ENCODE measurements at regions not wholly inside any gene's neighbourhood (a gene's known extent, or its start where the extent isn't known, plus 50 kb on each side); places are given as distances from the start of the nearest gene placed in this dataset.

DNA sequence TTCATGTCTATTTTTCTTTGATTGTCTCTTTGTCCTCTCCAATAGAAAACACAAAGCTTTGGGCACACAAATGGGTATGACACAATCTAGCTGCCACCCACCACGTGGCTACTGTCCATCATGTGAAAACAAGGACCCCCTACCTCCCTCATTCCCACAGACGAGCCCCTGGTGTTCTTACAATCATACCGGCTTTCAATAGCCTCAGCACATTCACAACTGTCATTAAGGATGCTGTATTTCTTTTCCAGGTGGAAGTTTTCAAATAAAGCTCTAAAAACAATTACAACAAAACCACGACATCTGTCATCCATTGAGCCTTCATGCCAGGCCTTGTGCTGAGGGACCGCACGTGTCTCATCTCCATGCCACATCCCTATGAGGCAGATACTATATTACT, 552.6 kb upstream of the ADAMTS9 start:
- H3K4me3 ChIP-seq (replicated peaks in 1 of 2; ENCODE audit: low read depth in 2 of 2, low read length in 2 of 2), result no peak overlapping the region
- no peak for DNase-seq (ENCODE audit: low read depth in 2 of 2)
- TF ChIP-seq, protein P1, sequence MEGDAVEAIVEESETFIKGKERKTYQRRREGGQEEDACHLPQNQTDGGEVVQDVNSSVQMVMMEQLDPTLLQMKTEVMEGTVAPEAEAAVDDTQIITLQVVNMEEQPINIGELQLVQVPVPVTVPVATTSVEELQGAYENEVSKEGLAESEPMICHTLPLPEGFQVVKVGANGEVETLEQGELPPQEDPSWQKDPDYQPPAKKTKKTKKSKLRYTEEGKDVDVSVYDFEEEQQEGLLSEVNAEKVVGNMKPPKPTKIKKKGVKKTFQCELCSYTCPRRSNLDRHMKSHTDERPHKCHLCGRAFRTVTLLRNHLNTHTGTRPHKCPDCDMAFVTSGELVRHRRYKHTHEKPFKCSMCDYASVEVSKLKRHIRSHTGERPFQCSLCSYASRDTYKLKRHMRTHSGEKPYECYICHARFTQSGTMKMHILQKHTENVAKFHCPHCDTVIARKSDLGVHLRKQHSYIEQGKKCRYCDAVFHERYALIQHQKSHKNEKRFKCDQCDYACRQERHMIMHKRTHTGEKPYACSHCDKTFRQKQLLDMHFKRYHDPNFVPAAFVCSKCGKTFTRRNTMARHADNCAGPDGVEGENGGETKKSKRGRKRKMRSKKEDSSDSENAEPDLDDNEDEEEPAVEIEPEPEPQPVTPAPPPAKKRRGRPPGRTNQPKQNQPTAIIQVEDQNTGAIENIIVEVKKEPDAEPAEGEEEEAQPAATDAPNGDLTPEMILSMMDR (IDR thresholded peaks at IDR 0.05; ENCODE audit: low read depth, low read length), result no peak

DNA sequence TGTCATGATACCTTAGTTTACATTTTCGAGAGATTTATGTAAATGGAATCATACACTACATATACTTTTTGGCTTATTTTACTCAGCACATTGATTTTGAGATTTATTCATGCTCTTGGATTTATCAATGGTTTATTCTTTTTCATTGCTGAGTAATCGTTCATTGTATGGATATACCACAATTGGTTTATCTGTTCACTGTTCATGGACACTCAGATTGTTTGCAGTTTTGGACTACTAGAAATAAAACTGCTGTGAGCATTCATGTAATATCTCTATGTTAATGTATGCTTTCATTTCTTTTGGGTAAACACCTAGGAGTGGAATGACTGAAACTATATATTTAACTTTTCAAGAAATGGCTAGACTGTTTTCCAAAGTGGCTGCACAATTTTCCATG, 550.9 kb upstream of the ADAMTS9 start:
- no peak overlapping the region for H3K4me3 ChIP-seq (replicated peaks in 1 of 2; ENCODE audit: low read depth in 2 of 2, low read length in 2 of 2)
- TF ChIP-seq, protein P1 (IDR thresholded peaks at IDR 0.05; ENCODE audit: low read depth, low read length), result no peak
- no peak for DNase-seq (ENCODE audit: low read depth in 2 of 2)

DNA sequence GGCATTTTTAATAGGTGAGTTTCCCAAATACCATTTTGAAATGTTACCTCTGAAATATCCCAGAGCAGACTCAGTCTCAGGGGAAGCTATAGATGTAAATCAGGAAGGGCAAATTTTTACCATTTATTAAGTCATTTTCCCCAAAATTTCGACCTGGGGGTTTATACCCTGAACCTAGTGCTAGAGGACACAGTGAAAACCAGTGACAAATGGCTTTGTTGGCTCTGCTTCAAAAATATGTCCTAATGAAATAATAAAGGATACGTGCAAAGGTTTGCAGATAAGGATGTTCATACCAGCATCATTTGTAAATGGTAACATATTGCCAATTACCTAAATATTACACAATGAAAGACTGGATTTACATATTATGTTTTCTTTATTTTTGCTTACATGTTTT, 546.7 kb upstream of the ADAMTS9 start:
- no peak for DNase-seq (ENCODE audit: low read depth in 2 of 2)
- TF ChIP-seq, protein P1 (IDR thresholded peaks at IDR 0.05; ENCODE audit: low read depth, low read length), result no peak

DNA sequence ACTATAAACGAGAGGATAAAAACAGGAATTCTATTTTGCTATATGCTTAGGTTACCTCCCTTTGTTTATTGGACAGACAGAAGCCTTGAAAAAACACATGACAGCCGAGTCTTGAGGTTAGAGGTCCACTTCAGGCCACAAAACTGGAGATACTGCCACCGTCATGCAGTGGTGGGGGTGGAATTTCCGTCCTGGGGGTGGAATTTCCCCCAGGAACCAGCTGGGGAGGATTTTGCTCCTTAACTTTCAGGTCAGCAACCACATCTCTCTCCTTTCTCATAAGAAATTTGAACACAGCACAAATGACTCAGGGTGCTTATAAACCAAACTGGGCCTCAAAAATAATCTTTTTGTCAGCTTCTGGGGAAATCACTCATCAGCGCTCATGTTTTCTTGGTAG, 545.8 kb upstream of the ADAMTS9 start:
- TF ChIP-seq, protein P1 (IDR thresholded peaks at IDR 0.05; ENCODE audit: low read depth, low read length), result no peak
- DNase-seq (ENCODE audit: low read depth in 2 of 2), result no peak
- no peak overlapping the region for H3K4me3 ChIP-seq (replicated peaks in 1 of 2; ENCODE audit: low read depth in 2 of 2, low read length in 2 of 2)

More for the DNA sequence above, 546.7 kb upstream of the ADAMTS9 start:
- no peak overlapping the region for H3K4me3 ChIP-seq (replicated peaks in 1 of 2; ENCODE audit: low read depth in 2 of 2, low read length in 2 of 2)

DNA sequence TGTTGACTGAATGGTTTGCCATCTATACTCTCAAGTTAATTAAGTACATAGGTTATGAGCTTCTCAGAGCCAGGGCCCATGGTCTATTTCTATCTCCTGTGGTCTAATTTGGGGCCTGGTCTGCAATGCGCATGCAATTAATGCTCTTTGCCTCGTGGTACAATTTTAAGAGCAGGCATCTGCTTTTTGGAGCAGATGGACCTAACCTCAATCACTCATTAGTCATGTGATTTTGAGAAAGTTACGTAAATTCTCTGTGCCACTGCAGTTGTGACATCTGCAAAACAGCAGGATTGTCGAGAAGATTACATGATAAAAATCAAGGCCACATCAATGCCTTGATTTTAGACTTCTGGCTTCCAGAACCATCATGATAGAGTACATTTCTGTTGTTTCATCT, 543.7 kb upstream of the ADAMTS9 start:
- DNase-seq (ENCODE audit: low read depth in 2 of 2), result no peak
- H3K4me3 ChIP-seq (replicated peaks in 1 of 2; ENCODE audit: low read depth in 2 of 2, low read length in 2 of 2), result no peak overlapping the region
- TF ChIP-seq, protein P1 (IDR thresholded peaks at IDR 0.05; ENCODE audit: low read depth, low read length), result no peak

DNA sequence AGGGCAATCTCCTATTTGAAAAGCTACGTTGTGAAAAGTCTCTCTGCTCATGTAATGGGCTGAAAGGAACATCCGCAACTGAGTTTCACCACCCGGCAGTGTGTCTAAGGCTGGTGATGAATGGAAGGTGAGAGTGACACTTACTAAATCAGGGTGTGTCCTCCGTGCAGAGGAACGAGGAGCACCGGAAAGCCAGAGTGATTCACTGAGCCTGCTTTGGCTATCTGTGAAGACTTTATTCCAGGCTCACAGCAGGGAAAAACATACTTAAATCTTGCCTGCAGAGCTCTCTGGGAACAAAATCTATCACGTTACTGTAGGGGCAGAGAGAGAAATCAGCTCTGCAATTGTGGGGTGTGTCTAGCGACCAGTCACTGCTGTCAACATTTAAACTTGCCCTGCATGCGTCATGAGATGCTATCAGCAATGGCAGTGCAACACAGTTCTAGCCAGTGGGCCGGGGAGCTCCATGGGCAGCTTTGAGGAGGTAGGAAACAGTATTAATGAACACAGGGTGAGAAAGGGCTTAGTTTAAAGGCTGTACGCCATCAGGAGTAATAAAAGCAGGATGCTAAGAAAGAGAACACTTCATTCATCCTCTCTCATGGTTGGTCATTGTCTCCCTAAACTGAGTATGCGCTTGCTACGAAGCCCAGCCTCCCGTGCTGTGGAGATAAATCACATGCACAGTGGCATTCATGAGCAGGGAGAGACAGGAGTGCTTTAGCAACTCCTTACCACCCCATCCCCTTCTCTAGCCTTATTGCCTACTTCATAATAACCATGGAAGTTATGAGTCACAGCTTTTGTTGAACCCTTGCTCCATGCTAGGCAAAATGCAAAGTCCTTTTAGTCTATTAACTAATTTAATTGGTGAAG, 542.7 kb upstream of the ADAMTS9 start:
- TF ChIP-seq, protein P1 (IDR thresholded peaks at IDR 0.05; ENCODE audit: low read depth, low read length), result no peak
- no peak overlapping the region for H3K4me3 ChIP-seq (replicated peaks in 1 of 2; ENCODE audit: low read depth in 2 of 2, low read length in 2 of 2)
- DNase-seq (ENCODE audit: low read depth in 2 of 2), result no peak
